HepG2 (cell line): ENCODE measurements at regions not wholly inside any gene's neighbourhood (a gene's known extent, or its start where the extent isn't known, plus 50 kb on each side); places are given as distances from the start of the nearest gene placed in this dataset.

Experiments
- ASH2L ChIP-seq: fragments of 300-600, 200-600 bp; sonication (generic); IDR thresholded peaks from 2 replicates; pipeline ENCODE4 v1.7.0; 2017; ENCODE audit warnings: low read depth, mild to moderate bottlenecking, moderate library complexity, mixed read lengths, low read length; ENCODE audit not compliant: insufficient read length
- GATAD2A ChIP-seq: IDR thresholded peaks from 2 replicates; pipeline ENCODE4 v1.6.1; 2016
- KDM5A ChIP-seq: fragments of 200-600 bp; sonication (generic); IDR thresholded peaks from 2 replicates; pipeline ENCODE4 v1.7.0; 2018; ENCODE audit warnings: antibody characterized with exemption, mild to moderate bottlenecking, low read length, borderline replicate concordance
- NR3C1 ChIP-seq: sonication (generic); formaldehyde crosslinking; IDR thresholded peaks from 2 replicates; pipeline ENCODE4 v1.4.0; 2020; ENCODE audit warnings: missing genetic modification reagents
- RNF2 ChIP-seq: fragments of 450-650 bp; conservative IDR thresholded peaks from 2 replicates; pipeline ENCODE4 v1.6.1; 2016; ENCODE audit warnings: low read depth
- ZFP91 ChIP-seq: sonication (generic); formaldehyde crosslinking; IDR thresholded peaks from 2 replicates; pipeline ENCODE4 v1.9.0; 2022; ENCODE audit warnings: missing genetic modification reagents, mild to moderate bottlenecking, borderline replicate concordance
- ZNF670 ChIP-seq: sonication (generic); formaldehyde crosslinking; IDR thresholded peaks from 2 replicates; pipeline ENCODE4 v1.8.0; 2022; ENCODE audit warnings: mild to moderate bottlenecking, missing genetic modification reagents, borderline replicate concordance

GRCh38 chr3:43794776-43795175 is 104.0 kb downstream of the ABHD5 start:
- TF ChIP-seq ASH2L = no peak
- no peak for TF ChIP-seq KDM5A
- TF ChIP-seq NR3C1 (CRISPR knock-in tag) = no peak
- TF ChIP-seq ZNF670 (CRISPR knock-in tag) = no peak
- no peak for TF ChIP-seq RNF2
- TF ChIP-seq GATAD2A (CRISPR knock-in tag) = no peak
- no peak for TF ChIP-seq ZFP91 (CRISPR knock-in tag)
